H7 (cell line): ENCODE measurements at regions not wholly inside any gene's neighbourhood (a gene's known extent, or its start where the extent isn't known, plus 50 kb on each side); places are given as distances from the start of the nearest gene placed in this dataset.

ENCODE experiments used
- DNase-seq: peaks from one replicate; pipeline ENCODE4 v3.0.0; 2012
- H3K27me3 ChIP-seq: 2 replicates; pipeline ENCODE4 v1.6.0; 2011; ENCODE audit warnings: mild to moderate bottlenecking, low read length; ENCODE audit not compliant: control insufficient read depth, insufficient read depth
- H3K36me3 ChIP-seq: replicated peaks from 2 replicates; pipeline ENCODE4 v1.5.1; 2011; ENCODE audit warnings: low read length; ENCODE audit not compliant: control insufficient read depth, insufficient read depth
- H3K4me3 ChIP-seq: 2 replicates; pipeline ENCODE4 v1.5.1; 2011; ENCODE audit warnings: low read depth, mild to moderate bottlenecking, control low read depth, low read length, moderate library complexity; ENCODE audit not compliant: insufficient read depth

DNA sequence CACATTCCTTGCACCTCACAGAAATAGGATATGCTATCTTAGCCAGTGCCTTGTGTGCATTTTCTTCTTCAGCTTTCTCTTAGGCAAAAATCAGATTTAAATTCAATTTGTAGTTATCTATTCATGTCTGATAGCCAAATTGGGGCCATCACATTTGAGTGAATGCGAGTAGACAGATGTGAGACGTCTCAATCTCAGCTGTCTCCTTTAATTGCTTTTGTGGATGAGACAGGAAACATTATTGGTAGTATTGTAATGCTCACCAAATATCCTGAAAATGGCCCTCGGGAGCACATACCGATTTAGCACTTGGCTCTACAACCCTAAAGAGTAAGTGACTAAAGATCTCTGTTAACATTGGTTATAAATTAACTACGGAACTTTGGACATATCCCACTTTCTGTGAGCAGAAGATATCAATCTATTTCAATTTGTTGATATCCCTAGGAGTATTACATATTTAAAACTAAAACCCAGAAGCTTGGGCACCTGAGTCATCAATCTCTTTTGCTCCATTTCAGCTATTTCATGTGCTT is 1012.5 kb upstream of the TMEM132C start:
- H3K36me3 ChIP-seq, result no peaks in the 10 kb centered on the region
- no peaks in the 10 kb centered on the region for H3K27me3 ChIP-seq
- no peak overlapping the region for H3K4me3 ChIP-seq
- DNase-seq, result no peak

DNA sequence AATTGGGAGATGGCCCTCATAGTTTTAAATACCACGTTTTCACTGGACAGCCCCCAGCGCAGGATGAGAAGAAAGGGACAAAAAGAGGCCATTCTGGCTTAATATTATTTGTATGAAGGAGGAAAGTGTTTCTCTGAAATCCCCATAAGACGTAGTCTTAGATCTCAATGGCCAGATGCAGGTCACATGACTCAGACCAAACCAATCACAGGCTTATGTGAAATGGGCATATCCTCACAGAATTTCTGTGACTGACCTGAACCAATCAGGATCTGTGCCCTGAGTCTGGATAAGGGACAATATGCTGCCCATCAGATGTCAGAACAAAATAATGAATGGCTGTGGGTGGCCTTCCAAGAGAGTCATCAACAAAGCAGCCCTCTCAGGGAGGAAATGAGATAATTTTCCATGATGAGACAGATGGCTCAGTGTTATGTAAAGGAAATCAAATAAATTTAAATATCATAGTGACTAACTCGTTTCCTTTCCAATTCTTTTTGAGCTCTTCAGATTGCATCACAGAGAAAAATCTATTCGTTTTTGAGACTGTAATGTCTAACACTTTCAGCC is 1009.5 kb upstream of the TMEM132C start:
- no peak overlapping the region for H3K4me3 ChIP-seq
- DNase-seq, result no peak
- no peaks in the 10 kb centered on the region for H3K36me3 ChIP-seq
- H3K27me3 ChIP-seq, result no peaks in the 10 kb centered on the region

- Histone ChIP-seq H3K27me3 (no peaks in the 10 kb centered on the region), H3K36me3 (no peaks in the 10 kb centered on the region), H3K4me3 (no peak overlapping the region)
- DNase-seq, result no peak
Observed at GRCh38 chr12:127260531-127260930, 1006.4 kb upstream of the TMEM132C start.

GRCh38 chr12:127260999-127261398 is 1006.0 kb upstream of the TMEM132C start:
- Histone ChIP-seq H3K36me3 (no peaks in the 10 kb centered on the region), H3K4me3 (no peak overlapping the region), H3K27me3 (no peaks in the 10 kb centered on the region)
- no peak for DNase-seq

- DNase-seq, result no peak
- Histone ChIP-seq H3K27me3 (no peaks in the 10 kb centered on the region), H3K36me3 (no peaks in the 10 kb centered on the region), H3K4me3 (no peak overlapping the region)
Observed at GRCh38 chr12:127262615-127263014, 1004.4 kb upstream of the TMEM132C start.

GRCh38 chr12:127263621-127264020 is 1003.3 kb upstream of the TMEM132C start:
- Histone ChIP-seq H3K36me3 (no peaks in the 10 kb centered on the region), H3K27me3 (no peaks in the 10 kb centered on the region), H3K4me3 (no peak overlapping the region)
- no peak for DNase-seq

DNA sequence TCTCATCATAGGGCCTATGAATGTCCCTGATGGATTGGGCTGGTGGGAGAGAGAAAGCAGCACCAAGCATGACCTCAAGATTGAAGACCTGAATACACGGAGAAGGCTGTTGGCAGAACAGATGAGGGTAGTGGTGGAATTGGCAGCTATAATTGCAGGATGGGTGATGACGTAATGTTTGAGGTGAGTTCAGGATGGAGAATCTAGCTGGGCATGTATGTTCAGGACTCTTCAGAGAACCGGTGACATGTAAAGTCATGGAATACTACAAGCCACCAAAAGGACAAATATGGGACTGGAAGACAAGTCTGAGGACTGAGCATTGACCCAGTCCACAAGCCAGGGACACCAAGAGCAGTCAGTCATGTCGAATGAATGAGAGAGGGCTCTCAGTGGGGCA is 999.8 kb upstream of the TMEM132C start:
- Histone ChIP-seq H3K4me3 (no peak overlapping the region), H3K27me3 (no peaks in the 10 kb centered on the region), H3K36me3 (no peaks in the 10 kb centered on the region)
- no peak for DNase-seq

DNA sequence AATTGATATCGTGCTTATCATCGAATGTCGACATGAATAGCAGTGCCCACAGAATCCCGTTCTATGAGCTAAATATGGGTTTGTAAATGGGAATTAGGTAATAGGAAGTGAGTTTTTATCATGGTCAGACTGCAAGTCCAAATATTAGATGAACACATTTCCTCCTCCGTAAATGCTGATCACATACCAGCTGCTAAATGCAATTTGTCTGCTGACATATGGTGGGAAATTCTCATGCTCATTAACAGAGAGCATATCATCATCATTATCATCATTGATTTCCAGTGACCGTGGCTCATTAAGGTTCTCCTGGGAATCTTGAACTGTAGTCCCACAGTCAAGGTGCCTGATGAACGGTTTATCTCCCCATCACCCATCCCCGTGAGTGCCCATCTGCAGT is 998.8 kb upstream of the TMEM132C start:
- Histone ChIP-seq H3K27me3 (no peaks in the 10 kb centered on the region), H3K4me3 (no peak overlapping the region), H3K36me3 (no peaks in the 10 kb centered on the region)
- no peak for DNase-seq

- H3K4me3 ChIP-seq, result no peak overlapping the region
- no peak for DNase-seq
- H3K27me3 ChIP-seq, result no peaks in the 10 kb centered on the region
- no peaks in the 10 kb centered on the region for H3K36me3 ChIP-seq
Observed at GRCh38 chr12:127268706-127269425, 998.1 kb upstream of the TMEM132C start.

- Histone ChIP-seq H3K27me3 (no peaks in the 10 kb centered on the region; the same call in 1 of the 2 replicates), H3K4me3 (no peak overlapping the region), H3K36me3 (no peaks in the 10 kb centered on the region)
- DNase-seq, result no peak
Observed at GRCh38 chr12:127270193-127270592, 996.8 kb upstream of the TMEM132C start.

- no peak overlapping the region for H3K4me3 ChIP-seq
- H3K36me3 ChIP-seq, result no peaks in the 10 kb centered on the region
- H3K27me3 ChIP-seq, result no peaks in the 10 kb centered on the region; the same call in 1 of the 2 replicates
- DNase-seq, result no peak
Observed at GRCh38 chr12:127271776-127272175, 995.2 kb upstream of the TMEM132C start.

- no peak for DNase-seq
- Histone ChIP-seq H3K27me3 (no peaks in the 10 kb centered on the region; the same call in 1 of the 2 replicates), H3K4me3 (no peak overlapping the region), H3K36me3 (no peaks in the 10 kb centered on the region)
Observed at GRCh38 chr12:127272864-127273263, 994.1 kb upstream of the TMEM132C start.

DNA sequence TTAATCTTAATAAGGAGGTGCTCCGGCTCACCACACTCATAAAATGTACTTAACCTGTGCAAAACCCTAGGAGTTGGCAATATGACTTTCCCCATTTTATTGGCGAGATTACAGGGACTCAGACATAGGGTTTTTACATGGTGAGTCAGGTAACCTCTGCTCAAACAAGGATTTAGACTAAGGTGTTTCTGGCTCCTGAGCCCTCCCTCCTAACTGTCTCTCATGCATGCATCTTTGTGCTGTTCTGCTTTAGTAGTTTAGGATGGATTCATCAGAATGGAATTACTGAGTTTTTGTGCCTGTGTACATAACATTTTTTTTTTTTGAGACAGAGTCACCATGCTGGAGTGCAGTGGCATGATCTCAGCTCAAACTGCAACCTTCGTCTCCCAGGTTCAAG is 993.3 kb upstream of the TMEM132C start:
- no peak for DNase-seq
- Histone ChIP-seq H3K27me3 (peaks cover 3% of the 10 kb centered on the region; the same call in 1 of the 2 replicates), H3K4me3 (no peak overlapping the region), H3K36me3 (no peaks in the 10 kb centered on the region)

DNA sequence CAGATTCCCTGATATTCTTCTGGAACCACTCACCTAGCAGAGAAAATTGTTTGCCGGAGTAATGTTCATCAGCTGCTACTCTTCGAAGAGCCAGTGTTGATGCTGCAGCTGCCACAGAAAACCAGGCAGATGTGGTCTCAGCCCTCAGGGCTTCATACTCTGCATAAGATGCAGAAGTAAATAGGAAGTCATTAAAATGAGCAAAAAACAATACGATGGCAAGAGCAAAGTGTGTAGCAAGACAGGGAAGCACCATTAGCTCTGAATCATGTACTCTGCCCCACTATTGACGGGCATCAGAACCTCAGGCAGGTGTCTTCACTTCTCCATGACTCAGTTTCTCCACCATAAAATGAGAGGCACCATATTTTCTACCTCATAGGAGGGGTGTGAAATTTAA is 991.6 kb upstream of the TMEM132C start:
- no peak overlapping the region for H3K4me3 ChIP-seq
- H3K27me3 ChIP-seq, result peaks cover 7% of the 10 kb centered on the region; the same call in 1 of the 2 replicates
- H3K36me3 ChIP-seq, result no peaks in the 10 kb centered on the region
- no peak for DNase-seq

GRCh38 chr12:127277882-127278281 is 989.1 kb upstream of the TMEM132C start:
- Histone ChIP-seq H3K36me3 (no peaks in the 10 kb centered on the region), H3K27me3 (peaks cover 7% of the 10 kb centered on the region; the same call in 1 of the 2 replicates), H3K4me3 (no peak overlapping the region)
- DNase-seq, result no peak
